IMR-90 (cell line): ENCODE measurements at regions not wholly inside any gene's neighbourhood (a gene's known extent, or its start where the extent isn't known, plus 50 kb on each side); places are given as distances from the start of the nearest gene placed in this dataset.

ENCODE experiments used
- ATAC-seq: fragments of 200-7000 bp; cut with Tn5 transposase; 2 replicates; pipeline ENCODE4 v1.9.1; 2020; ENCODE audit warnings: low read depth, mild to moderate bottlenecking, moderate library complexity
- BruUV-seq: library from RNA; stranded (reverse); fragments of 400-500 nt; replicated peaks from 2 replicates; lab custom pipeline; 2021; lab: Mats Ljungman, UMichigan
- CTCF ChIA-PET: fragments of 300-600 bp; formaldehyde crosslinking; extraction: SDS; loops from one replicate; lab custom pipeline; 2021; ENCODE audit warnings: antibody characterized with exemption; lab: Yijun Ruan, JAX
- POLR2A ChIA-PET: fragments of 300-600 bp; sonication (Branson Sonifier 250); formaldehyde crosslinking; loops from one replicate; lab custom pipeline; 2022; ENCODE audit warnings: antibody characterized with exemption; ENCODE audit not compliant: unreplicated experiment; lab: Charles Lee
- DNase-seq: peaks from one replicate; pipeline ENCODE4 v3.0.0; 2013
- H2AFZ ChIP-seq: replicated peaks from 2 replicates; pipeline ENCODE3; 2013; ENCODE audit warnings: low read length, mild to moderate bottlenecking; ENCODE audit not compliant: poor library complexity
- H2AK5ac ChIP-seq: 2 replicates; pipeline ENCODE4 v1.6.1; 2013; ENCODE audit warnings: low read depth, low read length, inconsistent platforms
- H2AK9ac ChIP-seq: replicated peaks from 2 replicates; pipeline ENCODE3; 2013; ENCODE audit warnings: mild to moderate bottlenecking, low read depth, low read length, moderate library complexity; ENCODE audit not compliant: poor library complexity
- H2BK120ac ChIP-seq: 2 replicates; pipeline ENCODE4 v1.6.1; 2013; ENCODE audit warnings: low read depth, low read length, inconsistent platforms
- H2BK15ac ChIP-seq: 3 replicates; pipeline ENCODE4 v1.6.1; 2013; ENCODE audit warnings: low read depth, low read length, inconsistent platforms
- H2BK20ac ChIP-seq: 2 replicates; pipeline ENCODE4 v1.6.1; 2013; ENCODE audit warnings: low read depth, mild to moderate bottlenecking, inconsistent platforms, low read length, moderate library complexity
- H2BK5ac ChIP-seq: 2 replicates; pipeline ENCODE4 v1.6.1; 2013; ENCODE audit warnings: mild to moderate bottlenecking, low read depth, low read length, inconsistent platforms; ENCODE audit not compliant: poor library complexity, severe bottlenecking
- H3K14ac ChIP-seq: replicated peaks from 2 replicates; pipeline ENCODE4 v1.6.1; 2013; ENCODE audit warnings: low read depth, low read length, inconsistent platforms
- H3K18ac ChIP-seq: 2 replicates; pipeline ENCODE4 v1.6.1; 2013; ENCODE audit warnings: low read depth, low read length, control low read depth
- H3K23ac ChIP-seq: 2 replicates; pipeline ENCODE4 v1.6.1; 2013; ENCODE audit warnings: low read depth, low read length, inconsistent platforms
- H3K27ac ChIP-seq: 2 replicates; pipeline ENCODE4 v1.5.1; 2013; ENCODE audit warnings: mild to moderate bottlenecking, control low read depth, low read length; ENCODE audit not compliant: insufficient read depth
- H3K27me3 ChIP-seq: 2 replicates; pipeline ENCODE4 v1.6.1; 2013; ENCODE audit warnings: low read length; ENCODE audit not compliant: control insufficient read depth, insufficient read depth
- H3K36me3 ChIP-seq: 2 replicates; pipeline ENCODE4 v1.6.1; 2013; ENCODE audit warnings: low read length, mixed read lengths; ENCODE audit not compliant: control insufficient read depth, insufficient read depth
- H3K4ac ChIP-seq: 2 replicates; pipeline ENCODE4 v1.6.1; 2013; ENCODE audit warnings: low read depth, low read length, inconsistent platforms
- H3K4me1 ChIP-seq: 2 replicates; pipeline ENCODE4 v1.6.1; 2013; ENCODE audit warnings: low read length, mixed read lengths; ENCODE audit not compliant: control insufficient read depth, insufficient read depth
- H3K4me2 ChIP-seq: 2 replicates; pipeline ENCODE4 v1.6.1; 2013; ENCODE audit warnings: low read depth, mild to moderate bottlenecking, control low read depth, low read length, moderate library complexity
- H3K4me3 ChIP-seq: 2 replicates; pipeline ENCODE4 v1.5.1; 2013; ENCODE audit warnings: low read depth, mild to moderate bottlenecking, control low read depth, low read length, moderate library complexity; ENCODE audit not compliant: insufficient read depth
- H3K56ac ChIP-seq: 2 replicates; pipeline ENCODE4 v1.6.1; 2013; ENCODE audit warnings: low read length, inconsistent platforms; ENCODE audit not compliant: insufficient read depth; ENCODE audit errors: extremely low read depth
- H3K79me1 ChIP-seq, 2 experiments: 2 replicates each; pipeline ENCODE4 v1.6.1; 2013; ENCODE audit warnings: low read length in 2 of 2, inconsistent platforms in 1 of 2, low read depth in 1 of 2
- H3K9ac ChIP-seq: 2 replicates; pipeline ENCODE4 v1.6.1; 2013; ENCODE audit warnings: low read depth, low read length, control low read depth
- H3K9me1 ChIP-seq: 2 replicates; pipeline ENCODE4 v1.6.1; 2013; ENCODE audit warnings: low read length, inconsistent platforms; ENCODE audit not compliant: insufficient read depth
- H3K9me3 ChIP-seq: 2 replicates; pipeline ENCODE4 v1.6.1; 2013; ENCODE audit warnings: low read length; ENCODE audit not compliant: control insufficient read depth, insufficient read depth
- H4K20me1 ChIP-seq: 2 replicates; pipeline ENCODE4 v1.6.1; 2013; ENCODE audit warnings: low read length, inconsistent platforms; ENCODE audit not compliant: insufficient read depth
- H4K5ac ChIP-seq: 2 replicates; pipeline ENCODE4 v1.6.1; 2013; ENCODE audit warnings: mild to moderate bottlenecking, low read depth, low read length, control low read depth
- H4K8ac ChIP-seq, 2 experiments: 2 replicates each; pipeline ENCODE4 v1.6.1; 2013; ENCODE audit warnings: low read depth in 2 of 2, low read length in 2 of 2, control low read depth in 1 of 2, inconsistent platforms in 1 of 2
- H4K91ac ChIP-seq: 2 replicates; pipeline ENCODE4 v1.6.1; 2013; ENCODE audit warnings: low read depth, low read length, inconsistent platforms; ENCODE audit not compliant: insufficient read depth
- BHLHE40 ChIP-seq: fragments of 150-350 bp; IDR thresholded peaks from 2 replicates; pipeline ENCODE4 v1.6.1; 2016; ENCODE audit warnings: mild to moderate bottlenecking, low read depth, low read length
- CHD1 ChIP-seq: IDR thresholded peaks from 2 replicates; pipeline ENCODE4 v1.6.1; 2012; ENCODE audit warnings: low read depth, low read length, improper control_type of control experiment
- CTCF ChIP-seq: conservative IDR thresholded peaks from 2 replicates; pipeline ENCODE4 v1.5.1; 2012; ENCODE audit warnings: mild to moderate bottlenecking, low read depth, low read length, improper control_type of control experiment
- ELK1 ChIP-seq: fragments of 150-350 bp; IDR thresholded peaks from 2 replicates; pipeline ENCODE4 v1.6.1; 2016; ENCODE audit warnings: low read depth, mild to moderate bottlenecking, low read length, moderate library complexity, borderline replicate concordance
- FOS ChIP-seq: fragments of 150-350 bp; IDR thresholded peaks from 2 replicates; pipeline ENCODE4 v1.6.1; 2016; ENCODE audit warnings: low read depth, low read length
- MAFK ChIP-seq: IDR thresholded peaks from 2 replicates; pipeline ENCODE4 v1.6.1; 2012; ENCODE audit warnings: low read depth, low read length, improper control_type of control experiment
- MAZ ChIP-seq: IDR thresholded peaks from 2 replicates; pipeline ENCODE4 v1.6.1; 2012; ENCODE audit warnings: low read depth, mild to moderate bottlenecking, low read length, improper control_type of control experiment, moderate library complexity, borderline replicate concordance
- MXI1 ChIP-seq: IDR thresholded peaks from 2 replicates; pipeline ENCODE4 v1.6.1; 2012; ENCODE audit warnings: low read depth, mild to moderate bottlenecking, low read length, moderate library complexity, borderline replicate concordance
- NFE2L2 ChIP-seq: fragments of 150-350 bp; IDR thresholded peaks from 2 replicates; pipeline ENCODE4 v1.6.1; 2016; ENCODE audit warnings: low read depth, mild to moderate bottlenecking, low read length
- POLR2A ChIP-seq: IDR thresholded peaks from 2 replicates; pipeline ENCODE4 v1.6.1; 2012; ENCODE audit warnings: mild to moderate bottlenecking, low read depth, low read length
- RAD21 ChIP-seq: IDR thresholded peaks from 2 replicates; pipeline ENCODE4 v1.6.1; 2012; ENCODE audit warnings: low read length, improper control_type of control experiment
- RCOR1 ChIP-seq: IDR thresholded peaks from 2 replicates; pipeline ENCODE4 v1.6.1; 2012; ENCODE audit warnings: mild to moderate bottlenecking, low read length, improper control_type of control experiment; ENCODE audit not compliant: insufficient replicate concordance
- RFX5 ChIP-seq: IDR thresholded peaks from 2 replicates; pipeline ENCODE4 v1.8.0; 2012; ENCODE audit warnings: low read depth, mild to moderate bottlenecking, low read length, moderate library complexity
- SMC3 ChIP-seq: fragments of 150-350 bp; IDR thresholded peaks from 2 replicates; pipeline ENCODE4 v1.6.1; 2016; ENCODE audit warnings: low read depth, mild to moderate bottlenecking, antibody characterized with exemption, low read length, moderate library complexity
- WGBS, 2 experiments: methylation state at CpG; one replicate each; pipeline versions ENCODE4 v1.1.5 to v1.1.7; 2013; ENCODE audit warnings: missing lambda C conversion rate in 2 of 2; ENCODE audit not compliant: insufficient read length in 1 of 2; ENCODE audit errors: extremely low coverage in 2 of 2; 5-methylcytosine and 5-hydroxymethylcytosine counted together
- dilution Hi-C: fragments of 300-500 bp; cut with HindIII; formaldehyde crosslinking; loops from one replicate; pipeline ENCODE4 v1.14.3; 2018; ENCODE audit warnings: low sequenced_read_pairs; ENCODE audit not compliant: unreplicated experiment
- in situ Hi-C: fragments of 300-500 bp; cut with MboI; formaldehyde crosslinking; loops from 3 replicates; pipeline ENCODE4 v1.14.3; 2019; ENCODE audit warnings: low sequenced_read_pairs, inconsistent platforms, mixed read lengths
- intact Hi-C: fragments of 100-400 bp; cut with micrococcal nuclease; formaldehyde crosslinking; loops from 2 replicates; pipeline ENCODE4 v1.10.0; 2022
- TF ChIP-seq, protein P1 (sequence below): fragments of 150-350 bp; IDR thresholded peaks from 2 replicates; pipeline ENCODE4 v1.6.1; 2017; ENCODE audit warnings: mild to moderate bottlenecking, antibody characterized with exemption, low read length, low read depth

DNA sequence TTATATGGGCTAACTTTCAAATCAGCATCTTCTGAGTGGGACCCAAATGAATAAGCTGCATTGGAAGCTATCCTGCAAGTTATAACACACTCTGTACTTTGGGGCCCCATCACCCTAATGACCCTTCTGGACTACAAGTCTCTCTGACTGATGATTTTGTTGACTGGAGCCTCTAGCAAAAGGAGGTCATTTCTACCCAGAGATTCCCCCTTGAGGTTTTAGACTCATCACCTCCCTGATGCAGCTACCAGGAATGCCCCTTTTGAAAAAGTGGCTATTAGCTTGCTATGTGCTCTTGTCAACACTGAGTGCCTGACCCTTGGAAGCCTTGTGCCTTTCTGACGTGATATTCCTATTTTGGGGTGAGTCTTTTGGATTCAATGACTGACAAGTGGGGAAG, 54.5 kb upstream of the NEMP2 start:
- H3K56ac ChIP-seq, result no peak overlapping the region
- no peak overlapping the region for H2AFZ ChIP-seq
- H3K27me3 ChIP-seq, result peaks cover 2% of the 10 kb centered on the region; the same call in 1 of the 2 replicates
- TF ChIP-seq ELK1 (no peak), MAZ (no peak), CTCF (no peak), FOS (no peak), RCOR1 (no peak), MAFK (no peak), BHLHE40 (no peak), POLR2A (no peak), MXI1 (no peak), CHD1 (no peak), RFX5 (no peak), SMC3 (no peak), NFE2L2 (no peak), RAD21 (no peak)
- TF ChIP-seq, protein P1, sequence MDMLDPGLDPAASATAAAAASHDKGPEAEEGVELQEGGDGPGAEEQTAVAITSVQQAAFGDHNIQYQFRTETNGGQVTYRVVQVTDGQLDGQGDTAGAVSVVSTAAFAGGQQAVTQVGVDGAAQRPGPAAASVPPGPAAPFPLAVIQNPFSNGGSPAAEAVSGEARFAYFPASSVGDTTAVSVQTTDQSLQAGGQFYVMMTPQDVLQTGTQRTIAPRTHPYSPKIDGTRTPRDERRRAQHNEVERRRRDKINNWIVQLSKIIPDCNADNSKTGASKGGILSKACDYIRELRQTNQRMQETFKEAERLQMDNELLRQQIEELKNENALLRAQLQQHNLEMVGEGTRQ, result no peak
- H2BK20ac ChIP-seq, result no peak overlapping the region
- H4K91ac ChIP-seq, result no peak overlapping the region
- no peaks in the 10 kb centered on the region for H3K9me1 ChIP-seq
- WGBS, 2 experiments, result no CpG with 5 or more reads among the region's 1 CpG
- CTCF ChIA-PET, result no interaction called here
- H3K36me3 ChIP-seq, result no peaks in the 10 kb centered on the region
- H2AK9ac ChIP-seq, result no peak overlapping the region
- no peak overlapping the region for H3K9ac ChIP-seq
- intact Hi-C loops, result loop anchor here (5.0 kb wide), 1 partner anchor 38 kb away; no protein-coding TSS in a partner anchor
- no peak overlapping the region for H2BK15ac ChIP-seq
- H4K20me1 ChIP-seq, result no peaks in the 10 kb centered on the region
- no peak overlapping the region for H3K27ac ChIP-seq
- dilution Hi-C loops, result no loop called here
- H4K5ac ChIP-seq, result no peak overlapping the region
- H2BK5ac ChIP-seq, result no peak overlapping the region
- no peak overlapping the region; the same call in 1 of the 2 replicates for H3K23ac ChIP-seq
- BruUV-seq, result no TSS peak
- no peak overlapping the region for H3K4me2 ChIP-seq
- no peak overlapping the region for H3K18ac ChIP-seq
- H4K8ac ChIP-seq, result no peak overlapping the region
- DNase-seq (no peak), ATAC-seq (no peak)
- POLR2A ChIA-PET, result no interaction called here
- H3K4ac ChIP-seq, result no peak overlapping the region
- in situ Hi-C loops, result no loop called here
- H3K4me3 ChIP-seq, result no peak overlapping the region
- H3K79me1 ChIP-seq, result no peaks in the 10 kb centered on the region
- no peak overlapping the region for H2AK5ac ChIP-seq
- no peak overlapping the region for H3K14ac ChIP-seq
- H3K9me3 ChIP-seq, result no peaks in the 10 kb centered on the region
- no peak overlapping the region for H2BK120ac ChIP-seq
- no peaks in the 10 kb centered on the region; the same call in 1 of the 2 replicates for H3K4me1 ChIP-seq
